Stromal cell of bone marrow (primary cell): ENCODE measurements at regions not wholly inside any gene's neighbourhood (a gene's known extent, or its start where the extent isn't known, plus 50 kb on each side); places are given as distances from the start of the nearest gene placed in this dataset.

Experiments used
- DNase-seq: peaks from one replicate; pipeline ENCODE4 v3.0.0-alpha.2; 2012; ENCODE audit warnings: low read depth

DNA sequence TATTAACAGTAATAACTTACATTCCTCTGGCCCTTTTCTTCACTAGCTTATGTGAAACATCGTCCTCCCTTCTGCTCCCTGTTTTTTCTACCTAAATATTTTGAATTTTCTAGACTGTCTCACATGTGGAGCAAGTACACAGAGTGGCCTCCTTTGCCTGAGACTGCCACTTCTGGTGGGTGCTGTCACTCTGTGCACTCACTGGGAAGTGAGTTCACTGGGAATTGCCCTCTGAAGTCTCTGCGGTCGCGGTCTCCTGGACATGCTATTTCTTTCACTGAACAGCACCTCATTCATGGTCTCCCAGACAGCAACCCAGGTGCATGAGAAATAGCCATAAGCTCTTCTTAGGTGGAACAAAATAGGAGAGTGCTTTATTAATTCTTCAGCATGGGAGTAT lies 1179.7 kb upstream of the ADGRL3 start:
- DNase-seq = no peak

DNA sequence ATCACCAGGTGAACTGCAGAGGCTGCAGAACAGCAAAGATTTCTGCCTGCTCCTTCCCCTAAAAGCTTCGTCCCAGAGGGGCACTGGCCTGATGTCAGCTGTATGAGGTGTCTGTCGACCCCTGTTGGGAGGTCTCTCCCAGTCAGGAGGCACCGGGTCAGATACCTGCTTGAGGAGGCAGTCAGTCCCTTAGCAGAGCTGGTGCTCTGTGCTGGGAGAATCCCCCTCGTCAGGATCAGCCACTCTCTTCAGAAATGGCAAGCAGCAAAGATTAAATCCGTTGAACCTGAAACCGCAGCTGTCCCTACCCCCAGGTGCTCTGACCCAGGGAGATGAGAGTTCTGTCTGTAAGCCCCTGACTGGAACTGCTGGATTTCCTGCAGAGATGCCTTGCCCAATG lies 1166.3 kb upstream of the ADGRL3 start:
- DNase-seq = no peak

DNA sequence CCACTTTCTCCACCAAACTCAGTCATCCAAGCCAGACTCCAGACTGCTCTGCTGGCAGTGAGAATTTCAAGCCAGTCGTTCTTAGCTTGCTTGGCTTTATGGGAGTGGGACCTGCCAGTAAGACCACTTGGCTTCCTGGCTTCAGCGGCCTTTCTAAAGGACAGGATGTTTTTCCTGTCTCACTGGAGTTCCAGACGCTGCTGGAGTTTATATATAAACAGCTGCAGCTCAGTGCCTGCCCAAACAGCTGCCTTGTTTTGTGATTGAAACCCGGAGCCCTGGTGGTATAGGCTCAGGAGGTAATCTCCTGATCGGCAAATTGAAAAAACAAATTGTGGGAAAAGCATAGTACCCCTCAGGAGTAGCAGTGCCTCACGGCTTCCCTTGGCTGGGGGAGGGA lies 1165.8 kb upstream of the ADGRL3 start:
- no peak for DNase-seq

DNA sequence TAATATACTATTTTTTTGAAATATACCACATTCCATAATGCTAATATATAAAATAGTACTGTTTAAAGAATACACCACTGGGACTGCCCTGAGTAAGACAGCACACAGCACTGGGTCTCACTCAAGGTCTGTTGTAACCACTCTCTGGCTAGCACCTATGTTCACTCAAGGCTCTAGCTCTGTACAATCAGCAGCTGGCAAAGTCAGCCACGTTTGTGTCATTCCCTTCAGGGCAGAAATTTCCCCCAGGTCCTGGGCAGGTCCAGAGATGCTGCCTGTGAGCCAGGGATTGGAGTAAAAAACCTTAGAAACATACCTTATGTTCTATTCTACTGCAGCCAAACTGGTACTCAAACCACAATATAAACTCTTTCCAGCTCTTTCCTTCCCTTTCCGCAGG lies 1160.2 kb upstream of the ADGRL3 start:
- no peak for DNase-seq

DNA sequence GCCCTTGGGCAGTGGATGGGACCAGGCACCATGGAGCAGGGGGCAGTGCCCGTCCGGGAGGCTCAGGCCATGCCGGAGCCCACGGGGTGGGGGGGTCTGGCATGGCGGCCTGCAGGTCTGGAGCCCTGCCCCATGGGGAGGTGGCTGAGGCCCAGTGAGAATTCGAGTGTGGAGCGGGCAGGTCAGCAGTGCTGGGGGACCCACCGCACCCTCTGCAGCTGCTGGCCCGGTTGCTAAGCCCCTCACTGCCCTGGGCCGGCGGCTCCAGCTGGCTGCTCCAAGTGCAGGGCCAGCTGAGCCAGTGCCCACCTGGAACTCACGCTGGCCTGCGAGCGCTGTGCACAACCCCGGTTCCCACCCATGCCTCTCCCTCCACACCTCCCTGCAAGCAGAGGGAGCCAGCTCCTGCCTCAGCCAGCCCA lies 1157.9 kb upstream of the ADGRL3 start:
- DNase-seq = no peak

DNA sequence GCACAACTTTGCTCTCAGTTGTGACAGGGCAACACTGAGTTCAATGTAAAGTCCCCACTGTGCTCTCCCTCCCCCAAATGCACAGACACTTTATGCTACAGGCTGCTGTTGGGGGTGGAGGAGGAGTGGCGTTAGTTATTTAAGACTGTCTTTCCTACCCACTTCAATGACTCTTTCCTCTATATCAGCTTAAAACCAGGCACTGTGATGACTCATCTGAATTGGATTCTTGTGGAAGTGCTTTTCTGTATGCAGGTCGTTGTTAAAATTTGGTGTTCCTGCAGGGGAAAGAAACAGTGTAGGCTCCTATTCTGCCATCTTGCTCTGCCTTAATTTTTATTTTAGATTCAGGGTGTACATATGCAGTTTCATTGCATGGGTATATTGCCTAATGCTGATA lies 1157.2 kb upstream of the ADGRL3 start:
- DNase-seq = no peak

DNA sequence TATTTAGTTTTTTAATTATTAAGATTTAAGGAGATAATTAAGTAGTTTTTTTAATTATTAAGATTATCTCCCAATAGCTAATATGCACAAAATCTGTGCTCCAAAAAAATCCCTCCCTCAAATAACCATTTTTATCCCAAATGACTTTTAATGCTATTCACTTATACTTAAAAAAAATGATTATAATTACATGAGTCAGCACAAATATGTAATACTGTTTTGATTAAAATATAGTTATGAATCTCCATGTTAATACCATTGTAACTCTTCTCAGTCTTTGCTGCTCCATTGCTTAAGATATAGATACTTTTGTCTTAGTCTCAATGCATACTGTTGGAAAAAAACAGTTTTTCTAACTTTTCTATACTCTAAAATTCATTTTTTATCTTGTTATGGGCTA lies 1121.1 kb upstream of the ADGRL3 start:
- no peak for DNase-seq

DNA sequence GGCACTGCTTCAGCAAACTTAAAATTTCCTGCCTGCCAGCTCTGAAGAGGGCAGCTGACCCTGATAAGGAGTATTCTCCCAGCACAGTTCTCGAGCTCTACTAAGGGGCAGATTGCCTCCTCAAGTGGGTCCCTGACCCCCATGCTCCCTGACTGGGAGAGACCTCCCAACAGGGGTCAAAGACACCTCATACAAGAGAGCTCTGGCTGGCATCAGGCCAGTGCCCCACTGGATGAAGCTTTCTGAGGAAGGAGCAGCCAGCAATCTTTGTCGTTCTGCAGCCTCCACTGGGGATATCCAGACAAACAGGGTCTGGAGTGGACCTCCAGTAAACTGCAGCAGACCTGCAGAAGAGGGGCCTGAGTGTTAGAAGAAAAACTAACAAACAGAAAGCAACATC lies 1118.3 kb upstream of the ADGRL3 start:
- DNase-seq = no peak

DNA sequence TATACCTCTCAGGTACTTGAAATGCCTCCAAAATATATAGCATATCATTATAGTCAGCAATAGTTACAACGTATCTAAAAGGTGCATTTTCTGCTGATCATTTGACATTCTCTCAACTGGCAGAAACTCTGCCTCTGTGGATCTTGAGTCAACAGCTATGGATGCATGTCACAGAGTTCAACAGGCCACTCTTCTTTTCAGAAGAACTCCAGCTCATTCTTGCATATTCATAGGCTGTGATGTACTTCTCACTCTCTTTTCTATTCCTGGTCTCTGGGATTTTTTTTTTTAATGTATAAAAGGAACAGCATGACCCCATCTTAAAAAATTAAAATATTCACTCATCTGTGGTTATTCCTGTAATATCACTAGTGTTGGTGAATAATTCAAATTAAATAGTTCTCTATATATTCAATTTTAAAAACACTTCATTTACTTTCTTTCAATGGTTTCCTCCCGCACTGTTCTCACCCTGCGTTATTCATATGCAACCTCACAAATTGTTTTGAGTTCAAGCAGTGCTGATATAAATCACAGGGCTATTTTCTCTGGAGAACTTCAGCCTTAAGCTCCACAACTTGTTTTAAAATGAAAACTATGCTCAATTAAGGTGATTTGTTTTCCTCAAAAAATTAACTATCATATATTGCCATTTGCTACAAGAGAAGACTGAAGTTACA lies 1111.2 kb upstream of the ADGRL3 start:
- no peak for DNase-seq

DNA sequence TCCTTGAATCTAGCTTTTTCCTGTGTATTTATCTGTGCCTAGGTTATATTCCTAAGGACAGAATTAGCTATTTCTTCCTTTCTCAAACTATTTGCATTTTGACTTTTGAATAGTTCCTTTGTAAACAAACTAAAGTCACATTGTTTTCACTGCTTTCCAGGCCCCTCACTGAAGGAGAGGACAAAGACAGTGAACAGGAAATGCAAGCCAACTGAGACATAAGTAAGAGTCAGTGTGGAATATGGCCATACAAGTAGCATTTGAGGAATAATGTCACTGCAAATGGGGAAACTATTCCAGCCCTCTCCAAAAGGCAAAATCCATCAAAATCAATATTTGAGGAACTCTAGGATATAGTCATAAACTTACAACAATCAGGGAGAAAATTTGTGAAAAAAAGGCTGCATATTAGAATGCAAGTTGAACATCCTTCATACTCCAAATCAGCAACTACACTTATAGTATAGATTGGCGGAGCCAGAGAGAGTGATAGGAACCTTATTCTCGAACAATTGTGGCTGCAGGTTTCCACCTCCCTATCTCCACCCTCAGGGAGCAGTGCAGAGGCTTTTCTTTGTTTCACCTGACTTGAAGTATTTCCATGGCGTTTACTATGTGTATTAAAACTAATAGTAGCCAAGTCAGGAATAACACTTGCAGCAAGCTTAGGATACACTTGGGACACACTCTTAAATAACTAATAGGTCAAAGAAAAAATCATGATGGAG lies 1110.4 kb upstream of the ADGRL3 start:
- no peak for DNase-seq

DNA sequence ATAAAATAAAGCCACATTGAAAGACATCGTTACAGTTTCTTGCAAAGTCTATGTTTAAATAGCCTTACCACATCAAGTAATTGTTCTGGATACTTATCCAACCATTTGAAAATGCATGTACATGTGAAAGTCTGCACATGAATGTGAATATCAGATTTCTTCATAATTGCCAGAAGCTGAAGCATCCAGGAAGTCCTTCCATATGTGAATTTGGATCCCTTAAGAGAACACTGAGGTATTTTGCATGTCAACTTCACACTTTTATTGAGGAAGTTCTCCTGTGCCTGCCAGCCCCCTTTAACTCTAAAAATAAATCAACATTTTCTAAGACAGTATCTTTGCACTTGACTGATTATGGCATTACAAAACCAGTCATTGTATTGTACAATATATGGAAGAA lies 1103.5 kb upstream of the ADGRL3 start:
- no peak for DNase-seq

DNA sequence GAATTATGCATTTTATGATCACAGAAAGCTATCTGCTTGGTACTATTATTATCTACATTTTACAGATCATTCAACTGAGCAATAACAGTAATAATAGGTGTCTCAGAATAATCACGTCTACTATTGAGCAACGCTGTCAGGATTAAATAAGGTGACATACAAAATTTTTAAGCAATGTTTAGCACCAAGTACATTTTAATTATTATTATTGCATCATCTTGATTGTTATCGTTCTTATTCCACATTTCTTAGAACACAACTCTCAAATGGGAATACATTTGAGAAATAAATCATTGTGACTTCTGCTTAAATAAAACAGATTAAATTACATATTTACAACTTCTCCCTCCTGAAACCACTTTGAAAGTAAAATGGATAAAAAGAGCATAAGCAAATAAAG lies 1083.5 kb upstream of the ADGRL3 start:
- no peak for DNase-seq

DNA sequence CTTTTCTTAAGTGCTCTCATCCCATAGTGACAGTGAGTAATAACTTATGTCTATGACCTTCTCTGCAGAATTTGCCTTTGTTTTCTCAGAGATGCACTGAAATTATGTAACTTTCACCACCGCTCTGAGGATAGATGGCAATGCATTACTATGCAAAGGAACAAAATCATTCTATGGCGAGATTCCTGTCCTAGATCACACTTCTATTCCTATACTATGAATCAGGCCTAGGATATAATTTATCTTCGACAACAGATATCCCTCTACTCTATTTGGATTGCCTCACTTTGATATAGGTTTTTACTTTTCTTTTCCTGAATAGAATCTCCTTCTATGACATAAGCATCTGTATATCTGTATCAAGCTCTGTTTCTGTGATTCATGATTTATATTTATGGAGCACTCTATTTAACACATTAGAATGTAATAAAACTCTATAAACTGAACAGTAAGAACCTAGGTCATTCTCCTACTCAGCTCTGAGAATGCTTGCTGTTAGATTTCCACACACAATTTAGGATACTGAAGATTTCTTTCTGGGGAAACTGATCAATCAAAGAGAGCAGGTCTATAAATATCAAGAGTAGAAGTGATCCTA lies 1082.3 kb upstream of the ADGRL3 start:
- no peak for DNase-seq

DNA sequence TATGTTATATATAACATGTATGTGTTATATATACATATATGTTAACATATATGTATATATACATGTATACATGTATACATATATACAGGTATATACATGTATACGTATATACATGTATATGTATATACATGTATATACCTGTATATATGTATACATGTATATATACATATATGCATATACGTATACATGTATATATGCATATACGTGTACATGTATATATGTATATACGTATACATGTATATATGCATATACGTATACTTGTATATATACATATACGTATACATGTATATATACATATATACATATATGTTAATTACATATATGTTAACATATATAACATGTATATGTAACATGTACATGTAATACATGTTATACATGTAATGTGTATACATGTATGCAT lies 1077.3 kb upstream of the ADGRL3 start:
- no peak for DNase-seq

DNA sequence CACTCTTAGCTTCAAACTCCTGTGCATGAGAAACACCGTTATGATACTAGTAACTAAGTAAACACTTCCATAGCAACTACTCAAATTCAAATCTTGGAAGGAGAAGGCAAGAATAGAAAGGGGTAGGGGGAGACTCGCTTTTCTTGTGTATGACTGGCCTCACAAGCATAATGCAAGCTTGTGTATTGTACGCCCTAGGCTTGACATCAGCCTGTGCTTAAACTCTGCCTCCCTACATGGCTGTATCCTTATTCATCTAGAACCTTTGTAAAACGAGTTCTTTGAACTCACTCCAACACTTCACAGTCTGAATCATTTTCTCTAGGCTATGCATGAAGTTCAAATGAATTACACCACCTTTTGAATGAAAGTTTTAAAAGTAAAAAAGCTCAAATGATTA lies 1071.2 kb upstream of the ADGRL3 start:
- DNase-seq = no peak

DNA sequence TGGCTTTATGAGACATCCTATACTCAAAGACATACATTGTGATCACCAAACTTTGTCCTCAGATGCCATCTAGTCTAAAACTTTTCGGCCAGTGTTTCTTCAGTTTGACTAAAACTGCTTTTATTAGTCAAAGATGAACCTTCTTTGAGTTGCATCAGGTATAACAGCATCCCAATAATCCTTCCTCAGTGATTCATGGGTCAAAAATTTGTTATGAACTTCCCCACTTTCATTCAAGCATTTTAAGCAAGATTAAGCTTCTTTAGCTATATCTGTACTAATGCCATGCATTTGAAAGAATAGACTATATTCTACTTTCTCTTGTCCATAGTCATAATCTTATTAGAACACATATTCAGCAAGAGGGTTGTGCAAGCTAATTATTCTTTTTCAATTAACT lies 1070.4 kb upstream of the ADGRL3 start:
- DNase-seq = no peak

DNA sequence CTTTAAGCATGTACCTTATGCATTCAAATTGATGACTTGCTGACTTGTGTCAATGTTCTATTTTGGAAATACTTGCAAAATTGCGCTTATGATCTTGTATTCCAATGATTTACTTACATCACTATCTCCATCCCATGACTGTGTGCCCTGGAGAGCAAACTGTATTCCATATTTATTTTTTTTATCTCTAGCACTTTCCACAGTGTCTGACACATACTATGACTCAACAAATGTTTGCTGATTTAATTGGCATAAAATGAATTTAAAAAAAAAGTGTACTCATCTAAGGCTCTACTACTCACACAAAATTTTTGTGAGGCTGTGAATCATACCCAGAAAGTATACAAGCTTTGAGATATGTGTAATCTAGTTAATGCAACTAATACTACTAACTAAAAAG lies 1066.8 kb upstream of the ADGRL3 start:
- peak; percentile 6 for DNase-seq

DNA sequence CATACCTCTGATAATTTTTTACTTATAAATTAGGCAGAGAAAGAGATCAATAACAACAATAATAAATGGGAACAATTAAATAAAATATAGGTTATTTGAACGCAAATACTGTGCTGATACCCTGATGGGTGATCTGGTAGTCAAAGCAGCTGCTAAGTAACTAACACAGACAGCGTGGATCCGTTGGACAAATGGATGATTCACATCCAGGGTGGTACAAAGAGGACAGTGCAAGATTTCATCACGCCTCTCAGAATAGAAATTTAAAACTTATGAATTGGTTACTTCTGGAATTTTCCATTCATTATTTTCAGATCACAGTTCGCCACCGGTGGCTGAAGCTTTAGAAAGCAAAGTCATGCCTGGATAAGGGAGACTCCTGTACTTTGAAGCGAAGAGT lies 1066.0 kb upstream of the ADGRL3 start:
- no peak for DNase-seq

DNA sequence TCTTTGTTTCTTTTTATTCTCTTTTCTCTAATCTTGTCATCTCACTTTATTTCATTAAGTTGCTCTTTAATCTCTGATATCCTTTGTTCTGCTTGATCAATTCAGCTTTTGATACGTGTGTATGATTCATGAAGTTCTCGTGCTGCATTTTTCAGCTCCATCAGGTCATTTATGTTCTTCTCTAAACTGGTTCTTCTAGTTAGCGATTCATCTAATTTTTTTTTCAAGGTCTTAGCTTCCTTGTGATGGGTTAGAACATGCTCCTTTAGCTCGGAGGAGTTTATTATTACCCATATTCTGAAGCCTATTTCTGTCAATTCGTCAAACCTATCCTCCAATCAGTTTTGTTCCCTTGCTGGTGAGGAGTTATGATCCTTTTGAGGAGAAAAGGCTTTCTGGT lies 1045.0 kb upstream of the ADGRL3 start:
- no peak for DNase-seq

DNA sequence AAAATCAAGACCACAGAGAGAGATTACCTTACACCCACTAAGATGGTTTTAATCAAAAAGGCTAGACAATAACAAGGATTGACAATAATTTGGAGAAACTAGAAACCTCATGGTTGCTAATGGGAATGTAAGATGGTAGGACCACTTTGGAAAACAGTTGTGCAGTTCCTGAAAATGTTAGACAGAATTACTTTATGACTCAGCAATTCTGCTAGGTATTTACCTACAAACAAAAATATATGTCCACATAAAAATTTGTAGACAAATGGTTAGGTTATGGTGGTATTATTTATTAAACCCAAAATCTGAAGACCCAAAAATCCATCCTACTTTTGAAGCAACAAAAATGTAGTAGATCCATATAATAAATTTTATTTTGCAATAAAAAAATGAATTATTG lies 1027.0 kb upstream of the ADGRL3 start:
- DNase-seq = no peak

DNA sequence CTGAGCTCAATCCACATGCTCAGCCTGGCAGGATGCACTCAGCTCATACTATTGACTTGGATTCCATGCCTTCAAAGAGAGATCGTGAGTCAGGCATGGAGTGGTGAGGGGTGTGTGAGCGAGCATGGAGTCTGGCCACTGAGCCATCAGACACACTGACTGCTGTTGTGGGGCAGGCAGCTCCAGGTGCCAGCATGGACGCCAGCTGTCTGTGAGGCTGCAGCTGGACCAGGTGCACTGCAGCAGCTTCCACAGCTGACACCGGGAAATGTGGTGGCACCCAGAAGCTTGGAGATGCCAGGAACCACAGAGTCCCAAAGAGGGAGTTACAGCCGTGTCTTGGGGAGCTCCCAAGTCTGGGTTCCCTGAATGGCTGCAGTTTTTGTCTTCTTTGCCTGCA lies 1026.4 kb upstream of the ADGRL3 start:
- no peak for DNase-seq

DNA sequence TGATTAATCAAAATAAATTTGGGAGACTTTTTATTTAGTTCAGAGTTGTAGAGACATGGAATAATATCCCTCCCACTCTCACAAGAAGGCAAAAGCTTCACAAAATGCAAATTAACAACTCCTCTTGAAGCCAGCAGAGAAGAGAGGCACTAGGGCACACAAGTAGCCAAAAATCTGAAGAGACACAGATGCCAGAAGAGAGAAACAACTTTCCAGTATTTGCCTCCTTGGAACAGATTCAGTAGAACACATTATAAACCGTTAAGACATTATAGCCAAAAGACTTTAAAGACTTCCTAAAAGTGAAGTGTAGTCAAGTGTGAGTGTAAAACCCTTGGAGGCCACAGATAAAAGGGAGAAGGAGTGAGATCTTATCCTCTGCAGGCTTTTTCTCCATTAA lies 1024.9 kb upstream of the ADGRL3 start:
- no peak for DNase-seq

DNA sequence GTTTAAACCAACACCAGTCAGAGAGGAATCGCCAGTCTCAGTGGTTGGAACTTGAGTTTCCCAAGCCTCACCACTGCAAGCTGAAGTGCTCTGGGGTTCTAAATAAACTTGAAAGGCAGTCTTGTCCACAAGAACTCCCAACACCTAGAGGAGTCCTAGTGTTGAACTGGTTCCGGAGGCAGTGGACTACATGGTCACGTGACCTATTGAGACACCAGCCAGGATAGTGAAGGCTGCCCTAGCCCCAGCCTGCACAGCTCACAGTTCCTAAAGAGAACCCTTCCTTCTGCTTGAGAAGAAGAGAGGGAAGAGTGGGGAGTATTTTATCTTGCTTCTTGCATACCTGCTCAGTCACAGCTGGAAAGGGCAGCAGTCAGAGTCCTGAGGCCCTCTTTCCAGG lies 1012.7 kb upstream of the ADGRL3 start:
- no peak for DNase-seq

DNA sequence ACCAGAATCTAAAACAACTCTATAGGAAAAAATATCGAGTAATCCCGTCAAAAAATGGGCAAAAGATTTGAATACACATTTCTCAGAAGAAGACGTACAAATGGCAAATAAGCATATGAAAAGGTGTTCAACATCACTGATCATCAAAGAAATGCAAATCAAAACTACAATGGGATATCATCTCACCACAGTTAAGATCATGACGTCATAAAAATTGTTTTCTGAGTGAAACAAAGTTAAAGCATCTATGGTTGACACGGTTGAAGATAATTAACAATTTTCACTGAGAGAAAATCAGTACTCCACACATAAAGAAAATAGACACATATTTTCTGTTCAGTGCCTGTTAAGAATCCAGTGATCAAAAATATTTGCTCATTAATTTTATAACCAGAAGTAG lies 1010.8 kb upstream of the ADGRL3 start:
- DNase-seq = no peak
